Stimulated activated naive CD8-positive, alpha-beta T cell treated with anti-CD3 and anti-CD28 coated beads, Interleukin-15, amount 100 ng/mL, for 72 hours (primary cell): ENCODE measurements at regions not wholly inside any gene's neighbourhood (a gene's known extent, or its start where the extent isn't known, plus 50 kb on each side); places are given as distances from the start of the nearest gene placed in this dataset.

Source experiments
- ATAC-seq: fragments of 150-1000 bp; cut with Tn5 transposase; 2 replicates; pipeline ENCODE4 v1.10.0; 2021; ENCODE audit warnings: mild to moderate bottlenecking, moderate library complexity
- DNase-seq, 2 donors: peaks; one replicate each; pipeline ENCODE4 v3.0.0; 2021 to 2022
- H3K27ac Mint-ChIP-seq, 2 donors: one replicate each; pipeline ENCODE4 v1.8.0; 2022; ENCODE audit warnings: mild to moderate bottlenecking in 2 of 2, mixed read lengths in 2 of 2, moderate library complexity in 2 of 2
- H3K27me3 Mint-ChIP-seq: one replicate; pipeline ENCODE4 v1.8.0; 2022; ENCODE audit warnings: mixed read lengths
- H3K4me1 Mint-ChIP-seq: one replicate; pipeline ENCODE4 v1.8.0; 2022; ENCODE audit warnings: mild to moderate bottlenecking, mixed read lengths
- H3K4me3 Mint-ChIP-seq, 2 donors: one replicate each; pipeline ENCODE4 v1.8.0; 2022; ENCODE audit warnings: mild to moderate bottlenecking in 2 of 2, mixed read lengths in 2 of 2, moderate library complexity in 1 of 2
- H3K9me3 Mint-ChIP-seq, 2 donors: one replicate each; pipeline ENCODE4 v1.8.0; 2022; ENCODE audit warnings: mixed read lengths in 2 of 2

GRCh38 chr19:29386970-29387369 lies 138.8 kb upstream of the VSTM2B start:
- Mint-ChIP-seq H3K9me3 (peaks cover 22 to 28% of the 10 kb centered on the region in 2 donors), H3K27me3 (no peaks in the 10 kb centered on the region), H3K27ac (no peak overlapping the region), H3K4me1 (no peaks in the 10 kb centered on the region), H3K4me3 (no peak overlapping the region)
- DNase-seq, result no peak
- no peak for ATAC-seq

- no peak for ATAC-seq
- peaks cover 22 to 34% of the 10 kb centered on the region in 2 donors for H3K9me3 Mint-ChIP-seq
- no peak overlapping the region for H3K4me3 Mint-ChIP-seq
- peak overlapping the region in 1 of 2 donors; percentile 74 for H3K27ac Mint-ChIP-seq
- no peaks in the 10 kb centered on the region for H3K4me1 Mint-ChIP-seq
- DNase-seq, result no peak
- H3K27me3 Mint-ChIP-seq, result no peaks in the 10 kb centered on the region
Observed at GRCh38 chr19:29387586-29387985, 138.2 kb upstream of the VSTM2B start.

- Mint-ChIP-seq H3K4me3 (no peak overlapping the region), H3K27me3 (no peaks in the 10 kb centered on the region), H3K9me3 (peaks cover 22 to 44% of the 10 kb centered on the region in 2 donors), H3K27ac (no peak overlapping the region), H3K4me1 (no peaks in the 10 kb centered on the region)
- ATAC-seq (no peak), DNase-seq (no peak)
Observed at GRCh38 chr19:29389495-29389894, 136.3 kb upstream of the VSTM2B start.

GRCh38 chr19:29390742-29391141 lies 135.1 kb upstream of the VSTM2B start:
- peaks cover 22 to 44% of the 10 kb centered on the region in 2 donors for H3K9me3 Mint-ChIP-seq
- H3K4me1 Mint-ChIP-seq, result no peaks in the 10 kb centered on the region
- H3K4me3 Mint-ChIP-seq, result no peak overlapping the region
- DNase-seq, result no peak
- ATAC-seq, result no peak
- H3K27me3 Mint-ChIP-seq, result peaks cover 11% of the 10 kb centered on the region
- H3K27ac Mint-ChIP-seq, result no peak overlapping the region

GRCh38 chr19:29393915-29394460 lies 131.8 kb upstream of the VSTM2B start:
- peaks cover 26% of the 10 kb centered on the region for H3K27me3 Mint-ChIP-seq
- ATAC-seq, result no peak
- H3K27ac Mint-ChIP-seq, result no peak overlapping the region
- H3K4me1 Mint-ChIP-seq, result no peaks in the 10 kb centered on the region
- DNase-seq, result no peak
- peaks cover 22 to 38% of the 10 kb centered on the region in 2 donors for H3K9me3 Mint-ChIP-seq
- H3K4me3 Mint-ChIP-seq, result no peak overlapping the region

- Mint-ChIP-seq H3K9me3 (peaks cover 15 to 33% of the 10 kb centered on the region in 2 donors), H3K27ac (no peak overlapping the region), H3K27me3 (peaks cover 26% of the 10 kb centered on the region), H3K4me1 (no peaks in the 10 kb centered on the region), H3K4me3 (no peak overlapping the region)
- no peak for ATAC-seq
- no peak for DNase-seq
Observed at GRCh38 chr19:29395111-29395733, 130.6 kb upstream of the VSTM2B start.

- Mint-ChIP-seq H3K27ac (no peak overlapping the region), H3K4me3 (no peak overlapping the region), H3K9me3 (peaks cover 10 to 27% of the 10 kb centered on the region in 2 donors), H3K4me1 (no peaks in the 10 kb centered on the region), H3K27me3 (peaks cover 26% of the 10 kb centered on the region)
- ATAC-seq (no peak), DNase-seq (no peak)
Observed at GRCh38 chr19:29395734-29396414, 129.9 kb upstream of the VSTM2B start.

GRCh38 chr19:29396925-29397324 lies 128.9 kb upstream of the VSTM2B start:
- no peak overlapping the region for H3K4me3 Mint-ChIP-seq

GRCh38 chr19:29397748-29398147 lies 128.0 kb upstream of the VSTM2B start:
- Mint-ChIP-seq H3K4me1 (no peaks in the 10 kb centered on the region), H3K27ac (no peak overlapping the region), H3K4me3 (no peak overlapping the region), H3K9me3 (peaks cover 0 to 8% of the 10 kb centered on the region in 2 donors), H3K27me3 (peaks cover 26% of the 10 kb centered on the region)
- no peak for DNase-seq
- no peak for ATAC-seq

More at GRCh38 chr19:29396925-29397324, 128.9 kb upstream of the VSTM2B start:
- Mint-ChIP-seq H3K4me1 (no peaks in the 10 kb centered on the region), H3K9me3 (peaks cover under 1 to 16% of the 10 kb centered on the region in 2 donors), H3K27me3 (peaks cover 26% of the 10 kb centered on the region), H3K27ac (no peak overlapping the region)
- ATAC-seq (no peak), DNase-seq (no peak)

- H3K27ac Mint-ChIP-seq, result peak overlapping the region in 1 of 2 donors; percentile 74
- no peaks in the 10 kb centered on the region for H3K4me1 Mint-ChIP-seq
- DNase-seq, result no peak
- no peaks in the 10 kb centered on the region for H3K9me3 Mint-ChIP-seq
- ATAC-seq, result no peak
- peaks cover 42% of the 10 kb centered on the region for H3K27me3 Mint-ChIP-seq
- H3K4me3 Mint-ChIP-seq, result no peak overlapping the region
Observed at GRCh38 chr19:29399804-29400203, 126.0 kb upstream of the VSTM2B start.

GRCh38 chr19:29400917-29401711 lies 124.7 kb upstream of the VSTM2B start:
- Mint-ChIP-seq H3K27ac (peak overlapping the region in 1 of 2 donors; percentile 22), H3K27me3 (peaks cover 29% of the 10 kb centered on the region), H3K9me3 (no peaks in the 10 kb centered on the region), H3K4me1 (no peaks in the 10 kb centered on the region), H3K4me3 (no peak overlapping the region)
- no peak for ATAC-seq
- DNase-seq, result no peak

- H3K9me3 Mint-ChIP-seq, result no peaks in the 10 kb centered on the region
- ATAC-seq (no peak), DNase-seq (no peak)
- no peak overlapping the region for H3K4me3 Mint-ChIP-seq
- H3K27me3 Mint-ChIP-seq, result peaks cover 23% of the 10 kb centered on the region
- H3K27ac Mint-ChIP-seq, result no peak overlapping the region
- H3K4me1 Mint-ChIP-seq, result no peaks in the 10 kb centered on the region
Observed at GRCh38 chr19:29401712-29402421, 123.9 kb upstream of the VSTM2B start.

GRCh38 chr19:29402563-29402962 lies 123.2 kb upstream of the VSTM2B start:
- Mint-ChIP-seq H3K27ac (no peak overlapping the region), H3K27me3 (peaks cover 25% of the 10 kb centered on the region), H3K4me3 (no peak overlapping the region), H3K4me1 (no peaks in the 10 kb centered on the region), H3K9me3 (no peaks in the 10 kb centered on the region)
- ATAC-seq (no peak), DNase-seq (no peak)

- Mint-ChIP-seq H3K4me1 (no peaks in the 10 kb centered on the region), H3K27me3 (peaks cover 25% of the 10 kb centered on the region), H3K4me3 (no peak overlapping the region), H3K9me3 (no peaks in the 10 kb centered on the region), H3K27ac (no peak overlapping the region)
- DNase-seq (no peak), ATAC-seq (no peak)
Observed at GRCh38 chr19:29404015-29404414, 121.8 kb upstream of the VSTM2B start.
